Lung (tissue), 11 donors: ENCODE measurements at regions not wholly inside any gene's neighbourhood (a gene's known extent, or its start where the extent isn't known, plus 50 kb on each side); places are given as distances from the start of the nearest gene placed in this dataset.
"Not testable (repeated sequence)": the region's sequence is repeated elsewhere in the genome, so short reads cannot be mapped to it uniquely, and the experiment has no call there.

Source experiments
- ATAC-seq: fragments of 200-7000 bp; cut with Tn5 transposase; one replicate; pipeline ENCODE4 v1.9.1; 2020; ENCODE audit warnings: moderate number of reproducible peaks; ENCODE audit not compliant: insufficient read depth, low FRiP score
- DNase-seq, 3 donors: peaks; one replicate each; pipeline ENCODE4 v3.0.0-alpha.2; 2013 to 2017
- H3K27ac ChIP-seq, 2 donors: one replicate each; pipeline ENCODE4 v1.5.1; 2013; ENCODE audit warnings: mild to moderate bottlenecking in 2 of 2, moderate library complexity in 2 of 2, control low read depth in 1 of 2, inconsistent platforms in 1 of 2, low read depth in 1 of 2, low read length in 1 of 2
- H3K27me3 ChIP-seq, 3 donors: one replicate each; pipeline ENCODE4 v1.5.1; 2013; ENCODE audit warnings: low read length in 2 of 3; ENCODE audit not compliant: control insufficient read depth in 3 of 3, insufficient read depth in 3 of 3
- H3K36me3 ChIP-seq, 4 donors: one replicate each; pipeline ENCODE4 v1.5.1; 2013; ENCODE audit warnings: low read length in 4 of 4, mild to moderate bottlenecking in 1 of 4, moderate library complexity in 1 of 4; ENCODE audit not compliant: control insufficient read depth in 4 of 4, insufficient read depth in 4 of 4
- H3K4me1 ChIP-seq, 5 donors: one replicate each; pipeline ENCODE4 v1.5.1; 2013; ENCODE audit warnings: low read length in 5 of 5, mild to moderate bottlenecking in 2 of 5, moderate library complexity in 1 of 5; ENCODE audit not compliant: control insufficient read depth in 5 of 5, insufficient read depth in 5 of 5
- H3K4me3 ChIP-seq: one replicate; pipeline ENCODE4 v1.5.1; 2013; ENCODE audit warnings: mild to moderate bottlenecking, control low read depth, moderate library complexity
- H3K9ac ChIP-seq, 2 donors: one replicate each; pipeline ENCODE4 v1.5.1; 2013; ENCODE audit warnings: low read length in 2 of 2, control low read depth in 1 of 2; ENCODE audit not compliant: insufficient read depth in 1 of 2
- H3K9me3 ChIP-seq, 4 donors: one replicate each; pipeline ENCODE4 v1.5.1; 2013; ENCODE audit warnings: low read length in 3 of 4, mild to moderate bottlenecking in 1 of 4, moderate library complexity in 1 of 4; ENCODE audit not compliant: control insufficient read depth in 4 of 4, insufficient read depth in 3 of 4
- CTCF ChIP-seq: IDR thresholded peaks from 2 replicates; pipeline ENCODE4 v1.5.1; 2012; ENCODE audit warnings: mild to moderate bottlenecking; ENCODE audit errors: control extremely low read depth, extremely low read depth
- WGBS, 2 donors: extraction: QIAGEN DNeasy Blood & Tissue Kit; methylation state at CpG; one replicate each; pipeline ENCODE4 v1.1.7; 2013; 5-methylcytosine and 5-hydroxymethylcytosine counted together
- donor health status: control.
- donor health status: control.
- donor health status: Bipolar disorder and iron deficiency.
- donor health status: healthy.
- donor health status: DM: yes; HTN: yes; CAD: no.

GRCh38 chr5:111958851-111959250 is 201.9 kb upstream of the NREP start:
- no peaks in the 10 kb centered on the region for H3K9me3 ChIP-seq
- no peak overlapping the region for H3K4me3 ChIP-seq
- no peak overlapping the region for H3K27ac ChIP-seq
- no peaks in the 10 kb centered on the region for H3K27me3 ChIP-seq
- 89 to 98% methylated on average over 1 of the region's 1 CpG for WGBS, 2 donors
- DNase-seq: no peak
- H3K4me1 ChIP-seq: peaks cover 0 to 2% (median 0%) of the 10 kb centered on the region in 5 donors
- TF ChIP-seq CTCF: no peak
- H3K9ac ChIP-seq: no peak overlapping the region
- no peaks in the 10 kb centered on the region for H3K36me3 ChIP-seq
- ATAC-seq: no peak

- not testable (repeated sequence) for H3K36me3 ChIP-seq, DNase-seq, H3K27ac ChIP-seq, ATAC-seq, H3K27me3 ChIP-seq, H3K9me3 ChIP-seq, H3K4me1 ChIP-seq, H3K9ac ChIP-seq, H3K4me3 ChIP-seq
- 98% methylated on average over 3 of the region's 3 CpGs for WGBS, 2 donors
Observed at GRCh38 chr5:111956765-111957164, 199.8 kb upstream of the NREP start.

- no peaks in the 10 kb centered on the region for H3K4me1 ChIP-seq
- no peaks in the 10 kb centered on the region for H3K36me3 ChIP-seq
- TF ChIP-seq CTCF: no peak
- H3K9ac ChIP-seq: no peak overlapping the region
- no peak for DNase-seq
- H3K27ac ChIP-seq: no peak overlapping the region
- WGBS, 2 donors: 76 to 88% methylated on average over 3 of the region's 3 CpGs
- no peaks in the 10 kb centered on the region for H3K9me3 ChIP-seq
- no peaks in the 10 kb centered on the region for H3K27me3 ChIP-seq
- H3K4me3 ChIP-seq: no peak overlapping the region
- ATAC-seq: no peak
Observed at GRCh38 chr5:111954516-111955395, 197.8 kb upstream of the NREP start.

- no peak for TF ChIP-seq CTCF
- H3K9ac ChIP-seq: no peak overlapping the region
- H3K9me3 ChIP-seq: no peaks in the 10 kb centered on the region
- DNase-seq: no peak
- H3K4me1 ChIP-seq: no peaks in the 10 kb centered on the region
- no peaks in the 10 kb centered on the region for H3K27me3 ChIP-seq
- no peaks in the 10 kb centered on the region for H3K36me3 ChIP-seq
- no peak for ATAC-seq
- H3K27ac ChIP-seq: no peak overlapping the region
- 89 to 94% methylated on average over 4 of the region's 4 CpGs for WGBS, 2 donors
- H3K4me3 ChIP-seq: no peak overlapping the region
Observed at GRCh38 chr5:111953351-111954127, 196.5 kb upstream of the NREP start.
